ENCODE measurements at regions not wholly inside any gene's neighbourhood (a gene's known extent, or its start where the extent isn't known, plus 50 kb on each side); places are given as distances from the start of the nearest gene placed in this dataset.
A peak's percentile ranks its signal among the peaks of the same experiment; 100 is the strongest.

DNA sequence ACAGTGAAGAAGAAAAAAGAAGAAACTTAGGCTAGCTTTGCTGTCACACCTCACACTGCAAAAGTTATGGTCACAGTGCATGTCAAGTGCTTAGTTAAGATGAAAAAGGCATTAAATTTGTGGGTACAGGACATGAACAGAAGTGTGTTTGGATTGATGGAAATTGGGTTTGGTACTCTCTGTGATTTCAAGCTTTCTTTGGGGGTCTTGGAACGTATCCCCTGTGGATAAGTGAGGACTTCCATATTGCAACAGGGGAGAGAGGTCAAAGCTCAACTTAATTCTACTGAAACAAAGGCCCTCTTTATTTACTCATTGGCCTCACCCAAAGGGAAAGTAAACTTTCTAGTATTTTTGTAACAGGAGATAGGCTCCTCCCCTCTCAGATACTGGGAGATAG, 138.3 kb upstream of the FUT9 start (continued):
- TF ChIP-seq SOX6 (IDR thresholded peaks at IDR 0.05) (no peak), SOX6 (CRISPR knock-in tag; IDR thresholded peaks at IDR 0.05) (peak; percentile 97), ZKSCAN8 (CRISPR knock-in tag; IDR thresholded peaks at IDR 0.05; ENCODE audit: borderline replicate concordance) (no peak), ZNF788 (CRISPR knock-in tag; IDR thresholded peaks at IDR 0.05; ENCODE audit: borderline replicate concordance) (no peak), NAIF1 (CRISPR knock-in tag; IDR thresholded peaks at IDR 0.05; ENCODE audit: borderline replicate concordance) (no peak), ZNF230 (CRISPR knock-in tag; IDR thresholded peaks at IDR 0.05) (no peak), ZMYM4 (CRISPR knock-in tag; IDR thresholded peaks at IDR 0.05) (peak; percentile 81), ZNF496 (CRISPR knock-in tag; IDR thresholded peaks at IDR 0.05; ENCODE audit: insufficient replicate concordance) (no peak), SIN3B (IDR thresholded peaks at IDR 0.05; ENCODE audit: low read length) (no peak), MTF2 (CRISPR knock-in tag; IDR thresholded peaks at IDR 0.05; ENCODE audit: borderline replicate concordance) (no peak), MYC (CRISPR knock-in tag; IDR thresholded peaks at IDR 0.05; ENCODE audit: borderline replicate concordance) (no peak), REXO4 (CRISPR knock-in tag; IDR thresholded peaks at IDR 0.05; ENCODE audit: borderline replicate concordance) (no peak), NFKBIZ (CRISPR knock-in tag; IDR thresholded peaks at IDR 0.05) (no peak), XBP1 (CRISPR knock-in tag; IDR thresholded peaks at IDR 0.05) (no peak)
- TF ChIP-seq, protein P1, sequence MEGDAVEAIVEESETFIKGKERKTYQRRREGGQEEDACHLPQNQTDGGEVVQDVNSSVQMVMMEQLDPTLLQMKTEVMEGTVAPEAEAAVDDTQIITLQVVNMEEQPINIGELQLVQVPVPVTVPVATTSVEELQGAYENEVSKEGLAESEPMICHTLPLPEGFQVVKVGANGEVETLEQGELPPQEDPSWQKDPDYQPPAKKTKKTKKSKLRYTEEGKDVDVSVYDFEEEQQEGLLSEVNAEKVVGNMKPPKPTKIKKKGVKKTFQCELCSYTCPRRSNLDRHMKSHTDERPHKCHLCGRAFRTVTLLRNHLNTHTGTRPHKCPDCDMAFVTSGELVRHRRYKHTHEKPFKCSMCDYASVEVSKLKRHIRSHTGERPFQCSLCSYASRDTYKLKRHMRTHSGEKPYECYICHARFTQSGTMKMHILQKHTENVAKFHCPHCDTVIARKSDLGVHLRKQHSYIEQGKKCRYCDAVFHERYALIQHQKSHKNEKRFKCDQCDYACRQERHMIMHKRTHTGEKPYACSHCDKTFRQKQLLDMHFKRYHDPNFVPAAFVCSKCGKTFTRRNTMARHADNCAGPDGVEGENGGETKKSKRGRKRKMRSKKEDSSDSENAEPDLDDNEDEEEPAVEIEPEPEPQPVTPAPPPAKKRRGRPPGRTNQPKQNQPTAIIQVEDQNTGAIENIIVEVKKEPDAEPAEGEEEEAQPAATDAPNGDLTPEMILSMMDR (CRISPR knock-in tag; IDR thresholded peaks at IDR 0.05) = no peak
- TF ChIP-seq, protein P2, sequence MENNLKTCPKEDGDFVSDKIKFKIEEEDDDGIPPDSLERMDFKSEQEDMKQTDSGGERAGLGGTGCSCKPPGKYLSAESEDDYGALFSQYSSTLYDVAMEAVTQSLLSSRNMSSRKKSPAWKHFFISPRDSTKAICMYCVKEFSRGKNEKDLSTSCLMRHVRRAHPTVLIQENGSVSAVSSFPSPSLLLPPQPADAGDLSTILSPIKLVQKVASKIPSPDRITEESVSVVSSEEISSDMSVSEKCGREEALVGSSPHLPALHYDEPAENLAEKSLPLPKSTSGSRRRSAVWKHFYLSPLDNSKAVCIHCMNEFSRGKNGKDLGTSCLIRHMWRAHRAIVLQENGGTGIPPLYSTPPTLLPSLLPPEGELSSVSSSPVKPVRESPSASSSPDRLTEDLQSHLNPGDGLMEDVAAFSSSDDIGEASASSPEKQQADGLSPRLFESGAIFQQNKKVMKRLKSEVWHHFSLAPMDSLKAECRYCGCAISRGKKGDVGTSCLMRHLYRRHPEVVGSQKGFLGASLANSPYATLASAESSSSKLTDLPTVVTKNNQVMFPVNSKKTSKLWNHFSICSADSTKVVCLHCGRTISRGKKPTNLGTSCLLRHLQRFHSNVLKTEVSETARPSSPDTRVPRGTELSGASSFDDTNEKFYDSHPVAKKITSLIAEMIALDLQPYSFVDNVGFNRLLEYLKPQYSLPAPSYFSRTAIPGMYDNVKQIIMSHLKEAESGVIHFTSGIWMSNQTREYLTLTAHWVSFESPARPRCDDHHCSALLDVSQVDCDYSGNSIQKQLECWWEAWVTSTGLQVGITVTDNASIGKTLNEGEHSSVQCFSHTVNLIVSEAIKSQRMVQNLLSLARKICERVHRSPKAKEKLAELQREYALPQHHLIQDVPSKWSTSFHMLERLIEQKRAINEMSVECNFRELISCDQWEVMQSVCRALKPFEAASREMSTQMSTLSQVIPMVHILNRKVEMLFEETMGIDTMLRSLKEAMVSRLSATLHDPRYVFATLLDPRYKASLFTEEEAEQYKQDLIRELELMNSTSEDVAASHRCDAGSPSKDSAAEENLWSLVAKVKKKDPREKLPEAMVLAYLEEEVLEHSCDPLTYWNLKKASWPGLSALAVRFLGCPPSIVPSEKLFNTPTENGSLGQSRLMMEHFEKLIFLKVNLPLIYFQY (CRISPR knock-in tag; IDR thresholded peaks at IDR 0.05; ENCODE audit: borderline replicate concordance) = 0 out of 2 replicates have a peak, but pooled peaks have one; percentile 45
- TF ChIP-seq, protein P3, sequence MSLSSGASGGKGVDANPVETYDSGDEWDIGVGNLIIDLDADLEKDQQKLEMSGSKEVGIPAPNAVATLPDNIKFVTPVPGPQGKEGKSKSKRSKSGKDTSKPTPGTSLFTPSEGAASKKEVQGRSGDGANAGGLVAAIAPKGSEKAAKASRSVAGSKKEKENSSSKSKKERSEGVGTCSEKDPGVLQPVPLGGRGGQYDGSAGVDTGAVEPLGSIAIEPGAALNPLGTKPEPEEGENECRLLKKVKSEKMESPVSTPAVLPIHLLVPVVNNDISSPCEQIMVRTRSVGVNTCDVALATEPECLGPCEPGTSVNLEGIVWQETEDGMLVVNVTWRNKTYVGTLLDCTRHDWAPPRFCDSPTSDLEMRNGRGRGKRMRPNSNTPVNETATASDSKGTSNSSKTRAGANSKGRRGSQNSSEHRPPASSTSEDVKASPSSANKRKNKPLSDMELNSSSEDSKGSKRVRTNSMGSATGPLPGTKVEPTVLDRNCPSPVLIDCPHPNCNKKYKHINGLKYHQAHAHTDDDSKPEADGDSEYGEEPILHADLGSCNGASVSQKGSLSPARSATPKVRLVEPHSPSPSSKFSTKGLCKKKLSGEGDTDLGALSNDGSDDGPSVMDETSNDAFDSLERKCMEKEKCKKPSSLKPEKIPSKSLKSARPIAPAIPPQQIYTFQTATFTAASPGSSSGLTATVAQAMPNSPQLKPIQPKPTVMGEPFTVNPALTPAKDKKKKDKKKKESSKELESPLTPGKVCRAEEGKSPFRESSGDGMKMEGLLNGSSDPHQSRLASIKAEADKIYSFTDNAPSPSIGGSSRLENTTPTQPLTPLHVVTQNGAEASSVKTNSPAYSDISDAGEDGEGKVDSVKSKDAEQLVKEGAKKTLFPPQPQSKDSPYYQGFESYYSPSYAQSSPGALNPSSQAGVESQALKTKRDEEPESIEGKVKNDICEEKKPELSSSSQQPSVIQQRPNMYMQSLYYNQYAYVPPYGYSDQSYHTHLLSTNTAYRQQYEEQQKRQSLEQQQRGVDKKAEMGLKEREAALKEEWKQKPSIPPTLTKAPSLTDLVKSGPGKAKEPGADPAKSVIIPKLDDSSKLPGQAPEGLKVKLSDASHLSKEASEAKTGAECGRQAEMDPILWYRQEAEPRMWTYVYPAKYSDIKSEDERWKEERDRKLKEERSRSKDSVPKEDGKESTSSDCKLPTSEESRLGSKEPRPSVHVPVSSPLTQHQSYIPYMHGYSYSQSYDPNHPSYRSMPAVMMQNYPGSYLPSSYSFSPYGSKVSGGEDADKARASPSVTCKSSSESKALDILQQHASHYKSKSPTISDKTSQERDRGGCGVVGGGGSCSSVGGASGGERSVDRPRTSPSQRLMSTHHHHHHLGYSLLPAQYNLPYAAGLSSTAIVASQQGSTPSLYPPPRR (CRISPR knock-in tag; IDR thresholded peaks at IDR 0.05; ENCODE audit: borderline replicate concordance) = peak; percentile 34; the same call in 1 of the 2 replicates
- TF ChIP-seq, protein P4, sequence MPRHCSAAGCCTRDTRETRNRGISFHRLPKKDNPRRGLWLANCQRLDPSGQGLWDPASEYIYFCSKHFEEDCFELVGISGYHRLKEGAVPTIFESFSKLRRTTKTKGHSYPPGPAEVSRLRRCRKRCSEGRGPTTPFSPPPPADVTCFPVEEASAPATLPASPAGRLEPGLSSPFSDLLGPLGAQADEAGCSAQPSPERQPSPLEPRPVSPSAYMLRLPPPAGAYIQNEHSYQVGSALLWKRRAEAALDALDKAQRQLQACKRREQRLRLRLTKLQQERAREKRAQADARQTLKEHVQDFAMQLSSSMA (CRISPR knock-in tag; IDR thresholded peaks at IDR 0.05) = no peak
- TF ChIP-seq, protein P5, sequence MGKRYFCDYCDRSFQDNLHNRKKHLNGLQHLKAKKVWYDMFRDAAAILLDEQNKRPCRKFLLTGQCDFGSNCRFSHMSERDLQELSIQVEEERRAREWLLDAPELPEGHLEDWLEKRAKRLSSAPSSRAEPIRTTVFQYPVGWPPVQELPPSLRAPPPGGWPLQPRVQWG (CRISPR knock-in tag; IDR thresholded peaks at IDR 0.05; ENCODE audit: borderline replicate concordance, low read depth) = no peak

Data from HepG2 (cell line).